Germinal center (tissue), 1 donor: ENCODE measurements at regions not wholly inside any gene's neighbourhood (a gene's known extent, or its start where the extent isn't known, plus 50 kb on each side); places are given as distances from the start of the nearest gene placed in this dataset.

Source experiments
- DNase-seq: peaks from one replicate; pipeline ENCODE4 v3.0.0; 2012; ENCODE audit warnings: mixed read lengths, low spot score

DNA sequence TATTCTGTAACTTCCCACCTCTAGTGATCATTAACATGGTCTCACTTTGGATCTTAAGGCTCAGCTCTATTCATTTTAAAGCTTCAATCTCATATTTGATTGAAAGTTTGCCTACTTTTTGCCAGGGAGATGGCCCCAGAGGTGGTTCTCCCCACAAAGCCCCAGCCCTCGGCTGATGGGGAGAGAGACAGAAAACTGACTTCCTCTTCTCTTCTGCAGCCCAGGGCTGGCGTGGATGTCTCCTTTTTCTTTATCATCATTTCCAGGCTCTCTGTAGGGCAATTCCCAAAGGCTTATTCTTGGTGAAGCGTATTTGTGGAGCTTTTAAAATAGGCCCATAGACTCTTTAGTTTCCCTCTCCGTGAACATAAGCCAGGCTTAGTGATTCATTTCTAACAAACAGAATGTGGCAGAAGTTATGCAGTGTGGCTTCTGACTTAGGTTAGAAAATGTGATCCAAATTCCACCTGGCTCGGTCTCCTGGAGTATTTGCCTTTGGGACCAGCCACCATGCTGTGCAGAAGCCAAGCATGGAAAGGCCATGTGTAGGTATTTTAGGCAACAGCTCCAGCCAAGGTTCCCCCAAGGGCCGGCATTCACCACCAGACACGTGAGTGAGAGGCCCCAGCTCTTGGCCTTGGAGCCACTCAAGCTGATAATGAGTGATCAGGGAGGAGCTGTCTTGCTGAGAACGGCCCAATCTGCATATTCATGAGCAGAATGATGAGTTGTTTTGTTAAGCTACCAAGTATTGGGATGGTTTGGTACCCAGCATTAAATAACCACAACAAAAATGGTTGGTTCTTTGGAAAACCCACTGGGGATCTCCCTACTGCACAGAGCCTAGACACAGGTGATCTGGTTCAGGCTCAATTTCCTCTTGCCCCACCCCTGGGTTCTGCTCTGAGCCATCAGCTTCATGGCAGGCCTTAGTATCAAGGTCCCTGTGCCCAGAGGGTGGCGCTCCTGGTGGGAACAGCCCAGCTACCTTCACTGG lies 353.2 kb upstream of the PROK2 start:
- DNase-seq: peak; percentile 40

DNA sequence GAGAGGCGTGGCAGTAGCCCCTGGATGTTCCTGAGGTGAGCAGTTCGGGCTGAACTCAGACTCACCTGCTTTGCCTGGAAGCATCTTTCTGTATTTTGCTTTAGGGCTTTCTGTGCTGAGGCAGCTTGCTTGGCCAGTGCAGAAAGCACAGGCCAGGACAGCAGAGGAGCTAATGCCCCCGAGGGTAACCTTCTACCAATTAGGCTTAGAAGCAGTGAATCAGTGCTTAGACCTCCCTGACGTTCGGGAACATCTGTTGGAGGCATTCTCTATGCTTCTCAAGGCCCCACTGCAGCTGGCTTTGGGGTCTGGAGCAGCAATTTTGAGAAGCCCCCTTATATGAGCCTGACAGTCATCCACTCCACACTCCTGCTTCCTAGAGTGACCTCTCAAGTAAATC lies 350.7 kb upstream of the PROK2 start:
- no peak for DNase-seq

GRCh38 chr3:72134989-72135451 lies 350.1 kb upstream of the PROK2 start:
- peak; percentile 66 for DNase-seq

- no peak for DNase-seq
Observed at GRCh38 chr3:72133329-72134011, 348.5 kb upstream of the PROK2 start.

GRCh38 chr3:72131899-72132298 lies 347.0 kb upstream of the PROK2 start:
- no peak for DNase-seq

DNA sequence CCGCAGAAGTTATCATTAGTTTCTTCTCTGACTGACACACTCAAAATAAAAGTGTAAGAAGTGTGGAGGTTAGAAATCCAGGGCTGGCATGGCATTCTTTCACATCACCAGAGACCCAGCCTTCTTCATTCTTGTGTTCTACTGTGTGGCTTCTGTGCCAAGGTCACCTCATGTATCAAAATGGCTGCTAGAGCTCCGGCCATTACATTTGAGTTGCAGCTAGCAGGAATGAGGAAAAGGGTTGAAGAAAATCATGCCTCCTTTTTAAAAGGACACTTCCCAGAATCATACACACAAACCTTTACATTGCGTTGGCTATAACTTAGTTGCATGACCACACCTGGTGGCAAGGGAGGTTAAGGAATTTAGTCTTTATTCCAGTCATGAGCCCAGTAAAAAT lies 345.6 kb upstream of the PROK2 start:
- DNase-seq: no peak

GRCh38 chr3:72129501-72130094 lies 344.6 kb upstream of the PROK2 start:
- no peak for DNase-seq

DNA sequence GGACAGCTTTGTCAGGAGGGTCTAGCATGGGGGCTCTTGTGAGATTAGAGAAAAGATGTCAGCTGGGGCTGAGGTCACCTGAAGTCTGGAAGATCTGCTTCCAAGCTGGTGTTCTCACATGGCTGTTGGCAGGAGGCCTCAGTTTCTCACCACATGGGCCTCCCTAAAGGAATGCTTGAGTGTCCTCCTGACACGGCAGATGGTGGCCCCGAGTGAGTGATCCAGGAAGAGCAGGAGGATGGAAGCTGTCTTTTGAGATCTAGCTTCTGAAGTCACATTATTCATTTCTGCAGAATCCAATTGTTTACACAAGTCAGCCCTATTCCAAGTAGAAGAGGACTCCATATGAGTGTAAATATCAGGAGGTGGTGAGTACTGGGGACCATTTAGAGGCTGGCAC lies 344.0 kb upstream of the PROK2 start:
- no peak for DNase-seq

- DNase-seq: no peak
Observed at GRCh38 chr3:72127844-72128243, 342.9 kb upstream of the PROK2 start.

DNA sequence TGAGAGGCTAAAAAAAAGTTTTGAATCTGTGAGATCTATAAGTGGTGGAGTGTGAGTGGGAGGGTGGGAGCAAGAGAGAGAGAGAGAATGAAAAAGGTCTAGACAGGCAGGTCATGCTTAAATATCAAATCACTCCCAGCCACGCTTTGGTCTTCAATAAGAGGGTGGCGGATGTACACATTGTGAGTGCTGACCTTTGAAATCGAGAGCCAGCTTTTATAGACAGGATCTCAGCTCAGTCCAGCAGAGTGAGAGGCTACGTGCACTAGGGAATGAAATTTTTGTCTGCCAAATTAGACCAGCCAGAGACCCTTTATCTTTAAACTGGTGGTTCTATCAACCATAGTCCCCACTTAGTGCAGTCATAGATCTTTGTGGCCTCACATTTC lies 342.3 kb upstream of the PROK2 start:
- no peak for DNase-seq

DNA sequence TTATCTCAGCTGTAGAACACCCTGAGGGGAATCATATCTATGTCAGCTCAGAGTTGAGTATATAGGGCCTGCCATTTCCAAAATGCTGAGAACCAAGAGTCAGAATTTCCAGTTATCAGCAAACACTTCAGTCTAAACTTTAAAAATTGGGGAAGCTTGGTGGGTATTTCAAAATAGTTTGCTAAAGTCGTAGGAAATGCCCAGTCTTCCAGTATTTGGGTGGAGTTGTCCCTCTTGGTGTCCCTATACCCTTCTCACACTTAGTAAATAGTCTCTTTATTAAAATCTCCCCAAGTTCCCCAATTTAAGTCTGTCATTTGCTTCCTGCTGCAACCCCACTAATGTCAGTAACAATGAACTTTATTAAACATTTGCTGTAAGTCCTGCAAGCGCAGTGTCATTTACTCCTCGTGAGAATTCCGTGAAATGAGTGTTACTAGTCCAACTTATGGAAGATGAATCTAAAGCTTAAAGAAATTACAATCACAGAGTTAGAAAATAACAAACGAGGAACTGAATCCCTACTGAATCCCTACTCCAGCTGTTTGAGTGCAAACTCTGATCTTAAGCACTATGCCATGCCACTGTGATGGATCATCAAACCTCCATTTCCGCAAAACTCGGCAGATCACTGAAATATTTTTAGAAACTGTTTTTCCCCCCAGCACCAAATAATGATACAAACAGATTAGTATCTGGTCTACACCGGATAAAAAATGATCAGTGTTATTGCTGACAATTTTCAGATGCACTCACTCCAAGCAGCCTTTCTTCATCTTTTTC lies 341.7 kb upstream of the PROK2 start:
- DNase-seq: no peak

DNA sequence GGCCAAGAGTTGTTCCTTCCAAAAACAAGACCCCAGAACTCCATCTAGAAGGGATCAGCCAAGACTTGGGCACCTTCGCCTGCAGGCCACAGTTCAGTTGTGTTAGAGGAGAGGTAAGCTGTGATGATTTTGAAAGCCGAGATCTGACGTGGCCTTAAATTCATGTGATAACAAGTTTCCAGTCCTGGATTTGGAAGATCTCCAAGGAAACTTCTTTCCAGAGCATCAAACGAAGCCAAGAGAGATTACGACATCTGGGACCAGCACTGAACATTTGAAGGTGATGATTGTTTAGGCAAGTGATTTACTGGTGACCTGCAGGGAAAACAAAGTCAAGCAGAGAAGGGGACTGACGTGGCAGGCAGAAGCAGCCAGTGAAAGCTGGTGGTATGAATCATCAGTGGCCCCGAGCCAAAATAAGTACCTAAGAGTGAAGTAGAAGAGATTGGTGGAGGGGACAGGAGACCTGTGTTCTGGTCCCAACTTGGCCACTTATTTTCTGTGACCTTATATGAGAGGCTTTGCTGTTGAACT lies 339.0 kb upstream of the PROK2 start:
- DNase-seq: no peak

DNA sequence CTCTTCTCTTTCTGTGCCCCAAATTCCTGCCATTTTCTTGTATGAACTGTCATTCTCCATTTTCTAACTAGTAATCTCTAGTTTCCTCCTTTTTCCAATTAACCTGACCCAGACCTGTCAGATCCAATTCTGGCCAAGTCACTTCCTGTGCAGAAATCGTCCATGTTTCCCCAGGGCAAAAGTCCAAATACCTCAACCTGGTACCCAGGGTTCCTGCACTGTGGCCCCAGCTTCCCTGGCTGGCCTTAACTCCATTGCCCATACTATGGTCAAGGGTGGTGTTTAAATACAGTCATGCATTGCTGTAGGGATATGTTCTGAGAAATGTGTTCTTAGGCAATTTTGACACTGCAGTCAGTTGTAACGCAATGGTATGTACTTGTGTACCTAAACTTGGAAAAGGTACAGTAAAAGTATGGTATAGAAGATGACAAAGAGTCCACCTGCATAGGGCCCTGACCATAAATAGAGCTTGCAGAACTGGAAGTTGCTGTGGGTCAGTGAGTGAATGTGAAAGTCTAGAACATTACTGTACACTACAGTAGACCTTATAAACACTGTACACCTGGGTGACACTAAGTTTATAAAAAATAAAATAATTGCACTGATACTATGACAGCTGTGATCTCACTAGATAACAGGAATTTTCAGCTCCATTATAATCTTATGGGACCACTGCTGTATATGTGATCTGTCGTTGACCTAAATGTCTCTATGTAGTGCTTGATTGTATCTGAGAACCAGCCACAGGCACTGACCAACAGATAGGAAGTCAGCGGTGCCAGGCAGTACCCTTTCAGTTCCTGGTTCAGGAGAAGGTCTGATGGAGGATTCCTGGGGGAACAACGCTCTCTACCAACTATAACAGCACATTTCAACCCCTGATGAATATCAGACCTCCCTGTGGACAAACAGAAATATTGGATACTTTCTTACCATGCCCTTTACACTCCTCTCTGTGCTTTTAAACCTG lies 336.1 kb upstream of the PROK2 start:
- DNase-seq: no peak

- no peak for DNase-seq
Observed at GRCh38 chr3:72120039-72120438, 335.1 kb upstream of the PROK2 start.

GRCh38 chr3:72118628-72119027 lies 333.7 kb upstream of the PROK2 start:
- DNase-seq: no peak

DNA sequence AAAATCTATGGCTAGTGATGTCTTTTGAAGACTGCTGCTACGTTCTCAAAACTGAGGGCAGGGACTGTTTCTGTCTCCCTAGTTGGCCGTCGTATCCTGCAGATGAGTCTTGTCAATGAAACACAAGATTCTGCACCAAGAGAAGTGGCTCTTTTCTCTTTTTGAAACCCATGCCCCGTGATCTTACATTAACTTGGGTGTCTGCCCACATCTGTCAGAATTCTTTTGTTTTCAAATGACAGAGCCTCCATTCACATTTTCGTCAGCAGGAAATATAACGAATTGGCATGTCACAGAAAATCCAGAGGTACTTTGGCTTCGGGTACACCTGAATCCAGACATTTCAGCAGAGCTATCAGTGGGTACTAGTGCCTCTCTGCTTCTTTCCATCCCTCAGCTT lies 331.3 kb upstream of the PROK2 start:
- DNase-seq: no peak

DNA sequence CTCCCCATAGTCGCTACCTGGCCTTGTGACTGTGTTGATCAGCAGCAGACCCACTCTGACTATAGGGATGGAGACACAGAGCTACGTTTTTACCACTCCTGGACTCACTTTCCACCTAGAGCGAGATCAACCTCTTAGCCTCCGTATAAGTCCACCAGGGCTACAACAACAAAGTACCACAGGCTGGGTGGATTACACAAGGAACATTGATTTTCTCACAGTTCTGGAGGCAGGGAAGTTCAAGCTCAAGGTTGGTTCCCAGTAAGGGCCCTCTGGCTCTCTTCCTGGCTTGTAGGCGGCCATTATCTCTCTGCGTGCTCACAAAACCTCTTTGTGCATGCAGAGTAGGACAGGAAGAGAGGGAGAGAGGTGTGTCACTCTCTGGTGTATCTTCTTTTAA lies 330.4 kb upstream of the PROK2 start:
- DNase-seq: no peak

DNA sequence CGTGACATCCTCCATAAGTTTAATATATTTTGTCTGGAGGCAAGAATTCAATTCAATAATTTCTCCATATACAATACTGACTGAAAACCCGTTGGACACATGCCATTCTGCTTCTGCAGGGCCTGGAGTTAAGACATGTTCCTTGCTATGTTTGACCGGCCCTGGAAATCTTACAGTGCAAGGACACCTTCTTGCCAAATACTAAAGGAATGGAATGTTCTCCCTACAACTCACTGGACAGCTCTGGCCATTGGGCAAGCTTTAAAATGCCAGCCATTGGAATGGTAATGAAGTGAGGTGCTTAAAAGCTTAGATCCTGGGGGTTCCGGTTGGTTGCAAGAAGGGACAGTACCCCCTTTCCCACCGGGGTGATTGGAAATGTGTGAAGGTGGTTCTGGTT lies 329.8 kb upstream of the PROK2 start:
- no peak for DNase-seq

DNA sequence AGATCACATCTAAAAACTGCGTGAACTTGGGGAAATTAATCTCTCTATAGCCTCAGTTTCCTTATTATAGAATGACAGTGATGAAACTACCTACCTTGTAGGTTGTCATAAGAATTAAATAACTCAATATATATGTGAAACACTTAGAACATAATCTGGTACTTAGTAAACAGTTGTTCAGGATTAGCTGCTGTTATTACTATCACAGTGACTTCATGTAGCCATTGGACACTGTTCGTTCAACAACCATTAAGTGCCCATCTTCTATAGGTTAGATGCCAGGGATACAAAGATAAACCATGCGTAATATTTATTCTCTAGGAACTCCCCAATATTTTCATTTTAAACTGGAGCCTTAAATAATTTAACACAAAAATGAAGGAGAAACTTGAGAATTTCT lies 329.0 kb upstream of the PROK2 start:
- no peak for DNase-seq

DNA sequence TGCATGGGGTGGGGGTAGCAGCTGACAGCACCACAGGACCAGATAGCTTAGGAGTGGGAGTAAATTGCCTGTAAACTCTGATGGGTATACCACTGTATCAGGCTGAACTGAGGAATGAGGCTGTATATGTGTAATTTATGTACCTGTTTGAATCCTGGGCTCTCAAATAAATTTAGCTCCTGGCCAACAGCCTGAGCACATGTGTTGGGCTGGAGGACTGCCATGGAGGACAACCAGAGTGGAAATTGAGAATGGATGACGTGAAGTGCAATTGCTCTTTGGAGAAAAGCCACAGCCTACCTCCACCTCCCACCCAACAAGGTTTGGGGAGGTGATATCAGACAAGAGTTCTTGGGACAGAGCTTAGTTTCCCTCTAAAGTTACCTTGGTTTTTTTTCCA lies 328.6 kb upstream of the PROK2 start:
- no peak for DNase-seq

GRCh38 chr3:72112435-72112834 lies 327.5 kb upstream of the PROK2 start:
- DNase-seq: no peak
